DOHH2 (cell line): ENCODE measurements at regions not wholly inside any gene's neighbourhood (a gene's known extent, or its start where the extent isn't known, plus 50 kb on each side); places are given as distances from the start of the nearest gene placed in this dataset.
A peak's percentile ranks its signal among the peaks of the same experiment; 100 is the strongest.

ENCODE experiments used
- H3F3A ChIP-seq: fragments of 200-600 bp; sonication (generic), shearing (Covaris generic); 2 replicates; pipeline ENCODE4 v1.6.0; 2016; ENCODE audit warnings: antibody characterized with exemption, mild to moderate bottlenecking; ENCODE audit not compliant: control insufficient read depth, insufficient read depth
- H3K27ac ChIP-seq: fragments of 200-600 bp; sonication (generic); 2 replicates; pipeline ENCODE4 v1.5.1; 2014; ENCODE audit warnings: low read depth, mild to moderate bottlenecking, low read length, moderate library complexity
- H3K27me3 ChIP-seq: fragments of 200-600 bp; sonication (generic); 2 replicates; pipeline ENCODE4 v1.6.1; 2014; ENCODE audit warnings: mild to moderate bottlenecking, low read length, mixed read lengths; ENCODE audit not compliant: control insufficient read depth
- H3K36me3 ChIP-seq: fragments of 200-600 bp; sonication (generic); 2 replicates; pipeline ENCODE4 v1.6.1; 2014; ENCODE audit warnings: mild to moderate bottlenecking, low read length, moderate library complexity, mixed read lengths; ENCODE audit not compliant: control insufficient read depth
- H3K4me1 ChIP-seq: fragments of 200-600 bp; sonication (generic); 2 replicates; pipeline ENCODE4 v1.6.1; 2014; ENCODE audit warnings: mild to moderate bottlenecking, low read length, mixed read lengths; ENCODE audit not compliant: control insufficient read depth
- H3K4me2 ChIP-seq: fragments of 200-600 bp; sonication (generic); 2 replicates; pipeline ENCODE4 v1.6.0; 2014; ENCODE audit warnings: mild to moderate bottlenecking, low read length, moderate library complexity
- H3K4me3 ChIP-seq: fragments of 200-600 bp; sonication (generic); 2 replicates; pipeline ENCODE4 v1.5.1; 2014; ENCODE audit warnings: mild to moderate bottlenecking, low read length, mixed read lengths
- H3K79me2 ChIP-seq: fragments of 200-600 bp; sonication (generic); 2 replicates; pipeline ENCODE4 v1.6.1; 2014; ENCODE audit warnings: mild to moderate bottlenecking, low read length, mixed read lengths; ENCODE audit not compliant: control insufficient read depth
- H3K9me2 ChIP-seq: fragments of 200-600 bp; sonication (generic); replicated peaks from 2 replicates; pipeline ENCODE4 v1.6.1; 2014; ENCODE audit warnings: mild to moderate bottlenecking, low read length, mixed read lengths; ENCODE audit not compliant: control insufficient read depth
- H3K9me3 ChIP-seq: fragments of 200-600 bp; sonication (generic); 2 replicates; pipeline ENCODE4 v1.6.1; 2014; ENCODE audit warnings: antibody characterized with exemption, low read length, mixed read lengths; ENCODE audit not compliant: control insufficient read depth, insufficient read depth
- H4K20me1 ChIP-seq: fragments of 200-600 bp; sonication (generic); 2 replicates; pipeline ENCODE4 v1.6.0; 2014; ENCODE audit warnings: low read depth, mild to moderate bottlenecking, antibody characterized with exemption, low read length, moderate library complexity; ENCODE audit not compliant: control insufficient read depth, insufficient read depth
- EZH2phosphoT487 ChIP-seq: fragments of 200-600 bp; sonication (generic); IDR thresholded peaks from 2 replicates; pipeline ENCODE4 v1.6.1; 2017; ENCODE audit warnings: borderline replicate concordance, mild to moderate bottlenecking, antibody characterized with exemption, low read length, moderate library complexity, mixed read lengths
- TF ChIP-seq, protein P1 (sequence below): fragments of 200-600 bp; sonication (generic); IDR thresholded peaks from one replicate; pipeline ENCODE4 v1.5.1; 2014; ENCODE audit warnings: antibody characterized with exemption, mild to moderate bottlenecking, low read depth, low read length; ENCODE audit not compliant: poor library complexity, severe bottlenecking

- no peak for TF ChIP-seq EZH2phosphoT487
- TF ChIP-seq, protein P1, sequence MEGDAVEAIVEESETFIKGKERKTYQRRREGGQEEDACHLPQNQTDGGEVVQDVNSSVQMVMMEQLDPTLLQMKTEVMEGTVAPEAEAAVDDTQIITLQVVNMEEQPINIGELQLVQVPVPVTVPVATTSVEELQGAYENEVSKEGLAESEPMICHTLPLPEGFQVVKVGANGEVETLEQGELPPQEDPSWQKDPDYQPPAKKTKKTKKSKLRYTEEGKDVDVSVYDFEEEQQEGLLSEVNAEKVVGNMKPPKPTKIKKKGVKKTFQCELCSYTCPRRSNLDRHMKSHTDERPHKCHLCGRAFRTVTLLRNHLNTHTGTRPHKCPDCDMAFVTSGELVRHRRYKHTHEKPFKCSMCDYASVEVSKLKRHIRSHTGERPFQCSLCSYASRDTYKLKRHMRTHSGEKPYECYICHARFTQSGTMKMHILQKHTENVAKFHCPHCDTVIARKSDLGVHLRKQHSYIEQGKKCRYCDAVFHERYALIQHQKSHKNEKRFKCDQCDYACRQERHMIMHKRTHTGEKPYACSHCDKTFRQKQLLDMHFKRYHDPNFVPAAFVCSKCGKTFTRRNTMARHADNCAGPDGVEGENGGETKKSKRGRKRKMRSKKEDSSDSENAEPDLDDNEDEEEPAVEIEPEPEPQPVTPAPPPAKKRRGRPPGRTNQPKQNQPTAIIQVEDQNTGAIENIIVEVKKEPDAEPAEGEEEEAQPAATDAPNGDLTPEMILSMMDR, result peak; percentile 61
- Histone ChIP-seq H3K36me3 (no peaks in the 10 kb centered on the region), H3K27ac (no peak overlapping the region), H3K27me3 (no peaks in the 10 kb centered on the region), H3K79me2 (no peaks in the 10 kb centered on the region), H3K9me3 (no peaks in the 10 kb centered on the region), H3F3A (no peaks in the 10 kb centered on the region), H3K4me2 (no peak overlapping the region), H4K20me1 (no peaks in the 10 kb centered on the region), H3K4me3 (no peak overlapping the region), H3K9me2 (no peaks in the 10 kb centered on the region), H3K4me1 (no peaks in the 10 kb centered on the region)
Measured at GRCh38 chr3:22887664-22888291, 315.3 kb upstream of the UBE2E2 start.

- H3K9me2 ChIP-seq, result no peaks in the 10 kb centered on the region
- H3K4me2 ChIP-seq, result no peak overlapping the region
- no peaks in the 10 kb centered on the region for H3K4me1 ChIP-seq
- H3K4me3 ChIP-seq, result no peak overlapping the region
- H4K20me1 ChIP-seq, result no peaks in the 10 kb centered on the region
- no peaks in the 10 kb centered on the region for H3K36me3 ChIP-seq
- H3K27me3 ChIP-seq, result no peaks in the 10 kb centered on the region
- H3F3A ChIP-seq, result no peaks in the 10 kb centered on the region
- H3K79me2 ChIP-seq, result no peaks in the 10 kb centered on the region
- no peaks in the 10 kb centered on the region for H3K9me3 ChIP-seq
- H3K27ac ChIP-seq, result no peak overlapping the region
- no peak for TF ChIP-seq EZH2phosphoT487
- TF ChIP-seq, protein P1, result no peak
Measured at GRCh38 chr3:22893101-22893500, 310.0 kb upstream of the UBE2E2 start.

GRCh38 chr3:22893644-22894325 lies 309.3 kb upstream of the UBE2E2 start:
- no peaks in the 10 kb centered on the region for H4K20me1 ChIP-seq
- no peaks in the 10 kb centered on the region for H3K79me2 ChIP-seq
- TF ChIP-seq, protein P1, result no peak
- no peak for TF ChIP-seq EZH2phosphoT487
- no peaks in the 10 kb centered on the region for H3K36me3 ChIP-seq
- no peaks in the 10 kb centered on the region for H3F3A ChIP-seq
- no peaks in the 10 kb centered on the region for H3K9me2 ChIP-seq
- H3K4me1 ChIP-seq, result no peaks in the 10 kb centered on the region
- no peak overlapping the region for H3K4me2 ChIP-seq
- H3K9me3 ChIP-seq, result no peaks in the 10 kb centered on the region
- no peaks in the 10 kb centered on the region for H3K27me3 ChIP-seq
- H3K27ac ChIP-seq, result no peak overlapping the region
- H3K4me3 ChIP-seq, result no peak overlapping the region
